CD4-positive, alpha-beta T cell treated with Interleukin-15 for 1 hour (primary cell): ENCODE measurements at regions not wholly inside any gene's neighbourhood (a gene's known extent, or its start where the extent isn't known, plus 50 kb on each side); places are given as distances from the start of the nearest gene placed in this dataset.
A peak's percentile ranks its signal among the peaks of the same experiment; 100 is the strongest.

Experiments
- DNase-seq: peaks from one replicate; pipeline ENCODE4 v3.0.0-alpha.2; 2020

- DNase-seq = no peak
Observed at GRCh38 chr10:113292086-113292485, 260.8 kb upstream of the HABP2 start.

- DNase-seq = no peak
Observed at GRCh38 chr10:113292743-113293142, 260.1 kb upstream of the HABP2 start.

DNA sequence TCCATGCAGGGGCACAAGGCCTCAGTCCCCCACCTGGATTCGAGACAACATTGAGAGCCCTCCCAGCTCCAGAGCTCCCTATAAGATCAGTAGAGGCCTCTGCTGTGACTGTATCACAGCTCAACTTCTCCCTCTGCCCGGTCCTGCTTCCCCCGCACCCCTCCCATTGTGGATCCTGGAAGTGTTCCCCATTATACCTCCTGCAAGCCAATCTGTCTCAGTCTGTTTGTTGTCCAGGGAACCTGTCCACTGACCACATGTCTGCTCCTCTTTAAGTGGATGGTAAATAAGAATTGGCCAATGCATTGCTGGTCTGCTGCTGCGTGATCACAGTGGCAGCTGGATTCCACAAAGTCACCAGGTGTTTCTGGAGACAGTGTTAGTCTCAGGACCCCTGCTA lies 259.7 kb upstream of the HABP2 start:
- no peak for DNase-seq

DNA sequence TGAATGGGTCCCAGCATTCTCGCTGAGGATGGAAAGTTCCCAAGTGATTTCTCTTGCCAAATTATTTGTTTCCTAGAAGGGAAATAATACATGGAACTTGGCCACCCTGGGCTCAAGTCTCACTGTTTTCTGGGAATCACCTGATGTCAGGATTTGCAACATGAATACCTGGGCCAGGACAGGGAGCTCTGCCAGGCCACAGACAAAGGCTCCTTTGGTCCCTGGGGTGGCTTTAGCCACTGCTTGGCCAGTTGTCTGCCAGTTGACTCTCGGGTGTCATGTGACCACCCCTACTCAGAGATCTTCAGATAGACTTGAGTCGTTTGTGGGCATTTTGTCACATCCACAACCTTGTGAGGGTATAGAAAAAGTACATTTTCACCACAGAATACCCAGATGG lies 258.0 kb upstream of the HABP2 start:
- no peak for DNase-seq

DNA sequence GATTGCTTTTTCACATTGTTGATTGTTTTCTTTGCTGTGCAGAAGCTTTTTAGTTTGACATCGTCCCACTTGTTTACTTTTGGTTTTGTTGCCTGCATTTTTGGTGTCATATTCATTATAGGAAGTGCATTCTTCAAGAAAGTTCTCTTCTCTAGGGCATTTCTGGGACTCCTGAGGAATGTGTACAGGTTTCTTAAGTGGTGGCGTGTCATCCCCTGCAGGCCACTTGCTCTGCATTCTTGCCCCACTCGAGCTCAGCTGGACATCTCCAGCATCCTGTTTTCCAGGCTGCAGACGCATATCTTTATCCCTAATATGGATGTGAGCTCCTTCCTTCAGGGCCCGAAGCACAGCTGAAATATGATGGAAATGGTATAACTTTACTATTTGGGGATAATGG lies 255.6 kb upstream of the HABP2 start:
- no peak for DNase-seq

DNA sequence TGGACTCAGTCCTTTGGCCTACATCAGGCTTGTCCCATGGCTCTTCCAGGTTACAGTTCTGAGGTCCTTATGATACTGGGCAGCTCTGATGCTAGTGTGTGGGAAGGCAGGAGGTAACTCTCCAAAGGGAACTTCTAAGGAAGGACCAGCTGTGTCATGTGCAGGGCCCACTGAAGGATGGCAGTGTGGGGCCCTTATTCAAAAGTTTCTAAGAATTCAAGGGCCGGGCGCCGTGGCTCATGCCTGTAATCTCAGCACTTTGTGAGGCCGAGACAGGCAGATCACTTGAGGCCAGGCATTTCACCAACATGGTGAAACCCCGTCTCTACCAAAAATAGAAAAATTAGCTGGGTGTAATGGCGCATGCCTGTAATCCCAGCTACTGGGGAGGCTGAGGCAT lies 254.2 kb upstream of the HABP2 start:
- DNase-seq = no peak

DNA sequence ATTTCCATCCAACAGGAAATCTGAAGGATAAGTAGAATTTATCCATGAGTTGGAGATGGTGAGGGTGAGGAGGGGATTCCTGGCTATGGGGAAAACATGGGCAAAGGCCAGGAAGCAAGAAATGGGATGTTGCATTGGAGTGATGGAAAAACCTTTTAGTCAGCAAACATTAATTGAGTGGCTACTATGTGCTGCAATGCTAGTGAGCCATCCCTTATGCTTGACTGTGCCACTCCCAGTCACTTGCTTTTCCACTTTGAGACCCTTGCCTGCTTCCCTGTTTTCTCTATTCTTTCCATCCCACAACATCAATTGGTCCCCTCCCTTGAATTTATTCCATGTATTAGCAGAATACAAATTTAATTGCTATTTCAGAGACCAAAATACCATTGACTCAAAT lies 252.7 kb upstream of the HABP2 start:
- DNase-seq = no peak

- no peak for DNase-seq
Observed at GRCh38 chr10:113300617-113301016, 252.2 kb upstream of the HABP2 start.

DNA sequence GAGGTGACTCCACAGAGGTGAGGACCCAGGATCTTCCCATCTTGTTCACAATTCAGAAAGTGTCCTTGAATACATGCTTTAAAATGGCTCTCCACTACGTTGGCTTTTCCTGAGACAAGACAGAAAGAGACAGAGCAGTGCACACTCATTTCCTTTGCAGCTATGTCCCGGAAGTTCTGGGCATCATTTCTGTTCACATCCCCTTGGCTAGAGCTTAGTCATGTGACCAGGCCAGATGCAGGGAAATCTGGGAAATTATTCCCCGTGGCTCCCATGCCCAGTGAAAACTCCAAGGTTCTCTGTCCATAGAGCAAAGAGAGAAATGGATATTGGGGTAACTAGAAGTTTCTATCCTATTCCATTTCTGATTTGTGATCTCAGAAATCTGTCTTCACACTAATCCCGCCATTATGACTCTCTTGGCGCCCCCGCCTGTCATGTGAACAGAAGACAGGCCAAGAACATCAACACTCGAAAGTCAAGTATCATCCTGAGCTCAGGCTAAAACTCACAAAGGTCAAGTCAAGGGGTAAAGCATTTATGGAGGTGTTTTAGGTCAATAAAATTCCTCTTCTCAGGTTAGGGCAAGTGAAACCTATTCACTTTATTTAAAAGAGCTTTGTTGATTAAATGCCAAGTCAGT lies 251.4 kb upstream of the HABP2 start:
- DNase-seq = no peak

- no peak for DNase-seq
Observed at GRCh38 chr10:113302062-113302461, 250.8 kb upstream of the HABP2 start.

GRCh38 chr10:113303544-113304146 lies 249.2 kb upstream of the HABP2 start:
- no peak for DNase-seq

DNA sequence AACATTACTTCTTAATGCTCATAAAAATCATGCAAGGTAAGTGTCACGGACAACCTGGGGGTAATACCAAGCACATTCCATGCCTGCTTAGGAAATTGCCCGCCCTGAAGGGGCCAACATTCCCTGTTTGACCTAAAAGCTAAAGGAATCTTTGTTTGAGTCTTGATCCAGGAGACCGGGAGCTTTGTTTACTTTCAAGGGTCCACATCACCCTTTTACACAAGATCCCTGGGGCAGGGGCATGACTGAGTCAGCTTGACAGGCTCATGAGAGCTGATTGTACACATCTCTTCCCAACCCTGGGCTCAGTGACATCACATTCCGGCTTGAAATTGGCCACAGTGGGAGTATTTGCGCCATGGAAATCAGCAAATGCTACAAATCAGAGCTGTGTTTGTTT lies 248.1 kb upstream of the HABP2 start:
- no peak for DNase-seq

- no peak for DNase-seq
Observed at GRCh38 chr10:113305871-113306270, 247.0 kb upstream of the HABP2 start.

DNA sequence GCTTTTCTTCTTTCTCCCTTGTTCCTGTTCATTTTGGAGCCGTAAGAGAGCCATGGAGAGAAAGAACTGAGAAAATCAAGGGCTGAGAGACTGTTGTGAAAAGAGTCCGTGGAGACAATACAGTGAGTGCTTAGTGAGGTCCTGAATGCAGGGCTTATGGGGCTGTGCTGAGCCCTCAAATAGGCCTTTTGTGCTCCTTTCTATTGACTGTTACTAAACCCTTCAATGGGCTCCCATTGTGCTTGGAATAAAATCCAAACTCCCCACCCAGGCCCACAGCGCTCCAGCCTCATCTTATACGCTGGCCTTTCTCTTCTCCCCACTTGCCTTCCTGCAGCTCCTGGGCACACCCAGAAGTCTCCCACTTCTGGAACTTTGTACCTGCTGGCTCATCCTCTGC lies 243.1 kb upstream of the HABP2 start:
- DNase-seq = no peak

GRCh38 chr10:113310347-113310746 lies 242.5 kb upstream of the HABP2 start:
- DNase-seq = no peak

- DNase-seq = no peak
Observed at GRCh38 chr10:113313048-113313602, 239.7 kb upstream of the HABP2 start.

GRCh38 chr10:113313722-113314121 lies 239.1 kb upstream of the HABP2 start:
- DNase-seq = no peak

GRCh38 chr10:113316506-113316905 lies 236.3 kb upstream of the HABP2 start:
- no peak for DNase-seq

DNA sequence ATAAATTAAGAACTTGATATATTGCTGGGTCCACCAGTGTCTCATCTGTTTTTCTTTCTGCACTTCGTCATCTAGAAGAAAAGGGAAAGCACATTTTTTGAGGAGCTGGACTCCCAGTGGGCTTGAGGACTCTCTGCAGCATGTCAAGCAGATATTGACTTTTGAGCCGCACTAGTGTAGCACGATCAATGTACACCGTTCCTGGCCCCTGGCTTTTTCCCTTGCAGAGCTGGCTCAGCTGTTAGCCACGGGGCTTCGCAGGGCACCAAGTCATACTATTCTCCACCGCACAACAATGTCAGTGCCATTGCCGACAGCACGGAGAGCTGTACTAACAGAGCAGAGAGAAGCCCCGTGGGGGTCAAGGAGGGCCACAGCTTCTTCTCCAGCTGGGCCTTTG lies 235.4 kb upstream of the HABP2 start:
- DNase-seq = no peak

DNA sequence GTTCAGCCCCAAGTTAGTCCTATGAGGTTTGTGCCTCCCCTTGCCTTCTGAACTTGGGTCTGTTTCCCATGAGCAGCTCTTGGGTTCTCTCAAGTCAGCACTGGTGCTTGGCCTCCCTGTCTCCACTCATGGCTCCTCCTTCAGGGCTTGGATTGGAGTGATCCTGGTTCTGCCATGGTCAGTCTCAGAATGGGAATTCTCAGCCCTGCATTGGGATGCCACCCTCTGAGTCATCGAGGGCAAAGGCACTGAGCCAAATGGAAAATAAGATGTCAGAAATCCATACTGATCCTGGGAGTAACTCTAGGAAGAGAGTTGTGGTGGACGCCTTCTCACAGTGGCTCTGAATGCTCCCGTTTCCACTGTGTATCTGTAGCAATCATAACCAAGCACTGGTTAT lies 233.4 kb upstream of the HABP2 start:
- no peak for DNase-seq

- DNase-seq = no peak
Observed at GRCh38 chr10:113320211-113320610, 232.6 kb upstream of the HABP2 start.

- peak; percentile 30 for DNase-seq
Observed at GRCh38 chr10:113320987-113321386, 231.9 kb upstream of the HABP2 start.

GRCh38 chr10:113322843-113323242 lies 230.0 kb upstream of the HABP2 start:
- DNase-seq = peak; percentile 66

DNA sequence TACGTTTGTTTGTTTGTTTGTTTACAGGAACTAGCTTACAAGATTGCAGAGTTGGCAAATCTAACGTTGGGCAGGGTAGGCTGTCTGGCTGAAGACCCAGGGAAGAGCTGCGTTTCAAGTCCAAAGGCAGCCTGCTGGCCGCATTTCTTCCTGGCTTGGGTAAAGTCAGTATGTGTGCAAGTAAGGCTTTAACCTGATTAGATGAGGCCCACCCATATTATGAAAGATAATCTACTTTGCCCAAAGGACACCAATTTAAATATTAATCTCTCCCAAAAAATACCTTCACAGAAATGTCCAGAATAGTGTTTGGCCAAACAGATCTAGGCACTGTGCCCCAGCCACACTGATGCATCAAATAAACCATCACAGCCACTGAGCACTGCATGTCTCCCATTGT lies 228.9 kb upstream of the HABP2 start:
- no peak for DNase-seq
